PC-3 (cell line): ENCODE measurements at regions not wholly inside any gene's neighbourhood (a gene's known extent, or its start where the extent isn't known, plus 50 kb on each side); places are given as distances from the start of the nearest gene placed in this dataset.

Experiments used
- ATAC-seq: fragments of 200-7000 bp; cut with Tn5 transposase; 2 replicates; pipeline ENCODE4 v1.9.1; 2020; ENCODE audit warnings: mild to moderate bottlenecking, moderate library complexity
- BruUV-seq: library from RNA; stranded (reverse); fragments of 400-500 nt; replicated peaks from 2 replicates; lab custom pipeline; 2021; lab: Mats Ljungman, UMichigan
- CTCF ChIA-PET: fragments of 300-600 bp; sonication (Branson Sonifier 250); formaldehyde crosslinking; loops from one replicate; lab custom pipeline; 2022; ENCODE audit warnings: antibody characterized with exemption; lab: Charles Lee
- POLR2A ChIA-PET: fragments of 300-600 bp; sonication (Branson Sonifier 250); formaldehyde crosslinking; loops from one replicate; lab custom pipeline; 2022; ENCODE audit warnings: antibody characterized with exemption; ENCODE audit not compliant: unreplicated experiment; lab: Charles Lee
- DNase-seq: peaks from one replicate; pipeline ENCODE4 v3.0.0-alpha.2; 2015
- H2AFZ ChIP-seq: fragments of 300-600 bp; sonication (generic); 2 replicates; pipeline ENCODE4 v1.6.0; 2016; ENCODE audit warnings: antibody characterized with exemption, low read length
- H3F3A ChIP-seq: fragments of 300-600 bp; sonication (generic); one replicate; pipeline ENCODE4 v1.6.0; 2017; ENCODE audit warnings: antibody characterized with exemption, low read length, control low read depth, mild to moderate bottlenecking; ENCODE audit not compliant: unreplicated experiment
- H3K27ac ChIP-seq: fragments of 300-600 bp; sonication (generic); 2 replicates; pipeline ENCODE4 v1.5.1; 2016; ENCODE audit warnings: mild to moderate bottlenecking, low read length
- H3K27me3 ChIP-seq: fragments of 300-600 bp; sonication (generic); 2 replicates; pipeline ENCODE4 v1.6.1; 2016; ENCODE audit warnings: low read length, mixed read lengths
- H3K36me3 ChIP-seq: fragments of 300-600 bp; sonication (generic); 2 replicates; pipeline ENCODE4 v1.6.1; 2016; ENCODE audit warnings: low read depth, mixed run types, low read length, mixed read lengths
- H3K4me1 ChIP-seq: fragments of 300-600 bp; sonication (generic); 2 replicates; pipeline ENCODE4 v1.5.1; 2016; ENCODE audit warnings: low read length; ENCODE audit not compliant: insufficient read depth
- H3K4me2 ChIP-seq: fragments of 300-600 bp; sonication (generic); 2 replicates; pipeline ENCODE4 v1.6.0; 2016; ENCODE audit warnings: low read length
- H3K4me3 ChIP-seq: fragments of 300-600 bp; sonication (generic); 2 replicates; pipeline ENCODE4 v1.5.1; 2016; ENCODE audit warnings: mild to moderate bottlenecking, low read length, mixed read lengths
- H3K79me2 ChIP-seq: fragments of 300-600 bp; sonication (generic); 2 replicates; pipeline ENCODE4 v1.6.1; 2017; ENCODE audit warnings: low read length, mixed read lengths
- H3K9ac ChIP-seq: fragments of 300-600 bp; sonication (generic); 2 replicates; pipeline ENCODE4 v1.6.0; 2016; ENCODE audit warnings: mild to moderate bottlenecking, low read length
- H3K9me2 ChIP-seq: fragments of 300-600 bp; sonication (generic); replicated peaks from 2 replicates; pipeline ENCODE4 v1.6.1; 2016; ENCODE audit warnings: mixed run types, low read length, mixed read lengths
- H3K9me3 ChIP-seq: fragments of 300-600 bp; sonication (generic); 2 replicates; pipeline ENCODE4 v1.6.1; 2016; ENCODE audit warnings: low read length, mixed read lengths
- H4K20me1 ChIP-seq: fragments of 300-600 bp; sonication (generic); 2 replicates; pipeline ENCODE4 v1.6.1; 2016; ENCODE audit warnings: low read length, mixed read lengths
- CTCF ChIP-seq: fragments of 300-600 bp; sonication (generic); conservative IDR thresholded peaks from 2 replicates; pipeline ENCODE4 v1.5.1; 2017; ENCODE audit warnings: antibody characterized with exemption, low read depth, mild to moderate bottlenecking, low read length
- EZH2 ChIP-seq: fragments of 300-600 bp; sonication (generic); IDR thresholded peaks from one replicate; pipeline ENCODE4 v1.6.1; 2017; ENCODE audit warnings: antibody characterized with exemption, mild to moderate bottlenecking, low read length; ENCODE audit not compliant: unreplicated experiment
- EZH2phosphoT487 ChIP-seq: fragments of 300-600 bp; sonication (generic); IDR thresholded peaks from 2 replicates; pipeline ENCODE4 v1.6.1; 2018; ENCODE audit warnings: mild to moderate bottlenecking, antibody characterized with exemption, low read length, borderline replicate concordance
- intact Hi-C: fragments of 100-400 bp; cut with micrococcal nuclease; formaldehyde crosslinking; loops from 2 replicates; pipeline ENCODE4 v1.9.0; 2023

- Histone ChIP-seq H3K4me1 (peaks cover 32% of the 10 kb centered on the region), H3K27ac (peak overlapping the region; percentile 28), H3K4me3 (no peak overlapping the region), H3F3A (no peaks in the 10 kb centered on the region), H3K4me2 (no peak overlapping the region), H4K20me1 (no peaks in the 10 kb centered on the region), H3K27me3 (no peaks in the 10 kb centered on the region), H2AFZ (peak overlapping the region; percentile 12; the same call in 1 of the 2 replicates), H3K9ac (no peak overlapping the region), H3K36me3 (no peaks in the 10 kb centered on the region), H3K9me3 (no peaks in the 10 kb centered on the region), H3K79me2 (no peaks in the 10 kb centered on the region), H3K9me2 (no peaks in the 10 kb centered on the region)
- POLR2A ChIA-PET, result interaction anchor here (0.6 kb wide), 1 partner anchor 638 kb away, joined by 33 read pairs; no protein-coding TSS in a partner anchor
- CTCF ChIA-PET, result interaction anchor here (0.6 to 0.7 kb wide), 3 partner anchors 52 to 746 kb away, joined by 3 to 4 read pairs (median 3); no protein-coding TSS in a partner anchor
- DNase-seq (peak; percentile 18), ATAC-seq (no peak)
- intact Hi-C loops, result loop anchor here (2.0 kb wide), 1 partner anchor 336 kb away; no protein-coding TSS in a partner anchor
- TF ChIP-seq EZH2, result no peak
- TF ChIP-seq EZH2phosphoT487, result no peak
- TF ChIP-seq CTCF, result no peak
- no TSS peak for BruUV-seq
Measured at GRCh38 chr9:13688223-13688989, 408.9 kb upstream of the MPDZ start.

DNA sequence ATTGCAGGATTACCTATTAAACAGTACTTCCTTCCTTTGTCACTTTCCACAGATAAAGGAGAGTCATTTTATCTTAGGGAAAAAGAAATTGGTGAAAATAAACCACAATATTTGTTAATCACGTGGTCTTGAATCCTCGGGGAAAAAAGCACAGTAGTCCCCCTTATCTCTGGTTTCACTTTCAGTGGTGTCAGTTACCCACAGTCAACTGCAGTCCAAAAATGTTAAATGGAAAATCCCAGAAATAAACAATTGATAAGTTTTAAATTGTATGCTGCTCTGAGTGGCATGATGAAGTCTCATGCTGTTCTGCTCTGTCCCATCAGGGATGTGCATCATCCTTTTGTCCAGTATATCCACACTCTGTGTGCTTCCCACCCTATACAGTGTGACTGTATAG lies 405.2 kb upstream of the MPDZ start:
- no peak overlapping the region for H3K27ac ChIP-seq
- H3K4me1 ChIP-seq, result peaks cover 21% of the 10 kb centered on the region
- H3K36me3 ChIP-seq, result no peaks in the 10 kb centered on the region
- no peaks in the 10 kb centered on the region for H3K27me3 ChIP-seq
- H3K4me2 ChIP-seq, result no peak overlapping the region
- TF ChIP-seq EZH2phosphoT487 (no peak), EZH2 (no peak), CTCF (no peak)
- ChIA-PET POLR2A (no interaction called here), CTCF (no interaction called here)
- H3K9me3 ChIP-seq, result no peaks in the 10 kb centered on the region
- intact Hi-C loops, result no loop called here
- no peaks in the 10 kb centered on the region for H3K79me2 ChIP-seq
- H3K4me3 ChIP-seq, result no peak overlapping the region
- H3K9ac ChIP-seq, result no peak overlapping the region
- H4K20me1 ChIP-seq, result no peaks in the 10 kb centered on the region
- no peak for DNase-seq
- no peak for ATAC-seq
- no peaks in the 10 kb centered on the region for H3F3A ChIP-seq
- H3K9me2 ChIP-seq, result no peaks in the 10 kb centered on the region
- BruUV-seq, result no TSS peak
- no peak overlapping the region for H2AFZ ChIP-seq

- Histone ChIP-seq H3K4me2 (no peak overlapping the region), H3K9me2 (no peaks in the 10 kb centered on the region), H2AFZ (no peak overlapping the region), H4K20me1 (no peaks in the 10 kb centered on the region), H3K9ac (no peak overlapping the region), H3K27me3 (no peaks in the 10 kb centered on the region), H3F3A (no peaks in the 10 kb centered on the region), H3K79me2 (no peaks in the 10 kb centered on the region), H3K4me1 (peaks cover 9% of the 10 kb centered on the region; the same call in 1 of the 2 replicates), H3K36me3 (no peaks in the 10 kb centered on the region), H3K9me3 (no peaks in the 10 kb centered on the region), H3K27ac (no peak overlapping the region), H3K4me3 (no peak overlapping the region)
- intact Hi-C loops, result no loop called here
- ChIA-PET POLR2A (no interaction called here), CTCF (no interaction called here)
- BruUV-seq, result no TSS peak
- DNase-seq (no peak), ATAC-seq (no peak)
- TF ChIP-seq EZH2phosphoT487 (no peak), CTCF (no peak), EZH2 (no peak)
Measured at GRCh38 chr9:13677801-13678200, 398.3 kb upstream of the MPDZ start.
